ENCODE measurements at regions not wholly inside any gene's neighbourhood (a gene's known extent, or its start where the extent isn't known, plus 50 kb on each side); places are given as distances from the start of the nearest gene placed in this dataset.

GRCh38 chr10:28940158-28940888 lies 263.0 kb downstream of the BAMBI start:
- ChIA-PET POLR2A (no interaction called here), CTCF (no interaction called here)
- in situ Hi-C loops (cut with HindIII; ENCODE audit: low pct_unique_long_range_greater_than_20kb, low sequenced_read_pairs) (no loop called here), intact Hi-C loops (cut with micrococcal nuclease; ENCODE audit: unreplicated experiment) (no loop called here)
- TF ChIP-seq POLR2AphosphoS5 (IDR thresholded peaks at IDR 0.05; ENCODE audit: low read depth, low read length) (no peak), SIN3A (IDR thresholded peaks at IDR 0.05; ENCODE audit: borderline replicate concordance, insufficient read depth, low read depth, low read length) (no peak), REST (IDR thresholded peaks at IDR 0.05; ENCODE audit: insufficient read depth in 1 of 2, low read depth in 2 of 2, low read length in 1 of 2) (no peak), CTCF (IDR thresholded peaks at IDR 0.05) (no peak), TCF7L2 (IDR thresholded peaks at IDR 0.05; ENCODE audit: low read depth, low read length) (no peak)
- DNase-seq (ENCODE audit: low read depth, low spot score): no peak
- no peak for ATAC-seq
- no peaks in the 10 kb centered on the region for H3K36me3 ChIP-seq (ENCODE audit: control insufficient read depth, insufficient read depth, low read length)
- no peak overlapping the region for H3K4me3 ChIP-seq (ENCODE audit: low read depth in 2 of 2, low read length in 2 of 2)
- H3K27ac ChIP-seq (ENCODE audit: low read length): no peak overlapping the region
- BruUV-seq (replicated peaks): no TSS peak
- H3K9me3 ChIP-seq (ENCODE audit: control insufficient read depth, insufficient read depth, low read depth, low read length): no peaks in the 10 kb centered on the region
- no peaks in the 10 kb centered on the region; the same call in 1 of the 2 replicates for H3K4me1 ChIP-seq (ENCODE audit: control insufficient read depth, insufficient read depth, low read length)
- no peaks in the 10 kb centered on the region for H3K27me3 ChIP-seq (ENCODE audit: control insufficient read depth, insufficient read depth, low read length)

- Histone ChIP-seq H3K27ac (ENCODE audit: low read length) (no peak overlapping the region), H3K4me1 (ENCODE audit: control insufficient read depth, insufficient read depth, low read length) (no peaks in the 10 kb centered on the region; the same call in 1 of the 2 replicates), H3K36me3 (ENCODE audit: control insufficient read depth, insufficient read depth, low read length) (no peaks in the 10 kb centered on the region), H3K27me3 (ENCODE audit: control insufficient read depth, insufficient read depth, low read length) (no peaks in the 10 kb centered on the region), H3K4me3 (ENCODE audit: low read depth in 2 of 2, low read length in 2 of 2) (no peak overlapping the region), H3K9me3 (ENCODE audit: control insufficient read depth, insufficient read depth, low read depth, low read length) (no peaks in the 10 kb centered on the region)
- ATAC-seq: no peak
- intact Hi-C loops (cut with micrococcal nuclease; ENCODE audit: unreplicated experiment) (no loop called here), in situ Hi-C loops (cut with HindIII; ENCODE audit: low pct_unique_long_range_greater_than_20kb, low sequenced_read_pairs) (no loop called here)
- no TSS peak for BruUV-seq (replicated peaks)
- POLR2A ChIA-PET: no interaction called here
- CTCF ChIA-PET: no interaction called here
- DNase-seq (ENCODE audit: low read depth, low spot score): no peak
- TF ChIP-seq TCF7L2 (IDR thresholded peaks at IDR 0.05; ENCODE audit: low read depth, low read length): no peak
- no peak for TF ChIP-seq REST (IDR thresholded peaks at IDR 0.05; ENCODE audit: insufficient read depth in 1 of 2, low read depth in 2 of 2, low read length in 1 of 2)
- TF ChIP-seq SIN3A (IDR thresholded peaks at IDR 0.05; ENCODE audit: borderline replicate concordance, insufficient read depth, low read depth, low read length): no peak
- TF ChIP-seq CTCF (IDR thresholded peaks at IDR 0.05): no peak
- no peak for TF ChIP-seq POLR2AphosphoS5 (IDR thresholded peaks at IDR 0.05; ENCODE audit: low read depth, low read length)
Observed at GRCh38 chr10:28942012-28942411, 264.7 kb downstream of the BAMBI start.

Measured in Panc1 (cell line).